UCSD-AML1 (cell line): ENCODE measurements at regions not wholly inside any gene's neighbourhood (a gene's known extent, or its start where the extent isn't known, plus 50 kb on each side); places are given as distances from the start of the nearest gene placed in this dataset.
A peak's percentile ranks its signal among the peaks of the same experiment; 100 is the strongest.

ENCODE experiments used
- DNase-seq: peaks from one replicate; lab custom pipeline; 2025; ENCODE audit not compliant: unreplicated experiment; lab: John Stamatoyannopoulos, UW

GRCh38 chr20:11231742-11232648, 558.2 kb upstream of the JAG1 start:
- no peak for DNase-seq

- no peak for DNase-seq
Observed at GRCh38 chr20:11232896-11233295, 559.1 kb upstream of the JAG1 start.

GRCh38 chr20:11234181-11234580, 560.4 kb upstream of the JAG1 start:
- no peak for DNase-seq

- DNase-seq: no peak
Observed at GRCh38 chr20:11234608-11235007, 560.8 kb upstream of the JAG1 start.

- no peak for DNase-seq
Observed at GRCh38 chr20:11235058-11235457, 561.3 kb upstream of the JAG1 start.

GRCh38 chr20:11242320-11242719, 568.5 kb upstream of the JAG1 start:
- DNase-seq: no peak

GRCh38 chr20:11245431-11245830, 571.6 kb upstream of the JAG1 start:
- no peak for DNase-seq

- DNase-seq: peak; percentile 25
Observed at GRCh38 chr20:11246251-11246775, 572.5 kb upstream of the JAG1 start.

- DNase-seq: no peak
Observed at GRCh38 chr20:11247046-11248010, 573.5 kb upstream of the JAG1 start.

GRCh38 chr20:11248011-11248409, 574.2 kb upstream of the JAG1 start:
- DNase-seq: no peak

- DNase-seq: no peak
Observed at GRCh38 chr20:11248687-11249638, 575.2 kb upstream of the JAG1 start.

- DNase-seq: no peak
Observed at GRCh38 chr20:11249683-11250082, 575.9 kb upstream of the JAG1 start.

- no peak for DNase-seq
Observed at GRCh38 chr20:11252447-11252846, 578.6 kb upstream of the JAG1 start.

GRCh38 chr20:11255455-11255854, 581.7 kb upstream of the JAG1 start:
- DNase-seq: no peak

GRCh38 chr20:11255860-11256259, 582.1 kb upstream of the JAG1 start:
- no peak for DNase-seq

GRCh38 chr20:11260611-11261010, 586.8 kb upstream of the JAG1 start:
- no peak for DNase-seq

GRCh38 chr20:11261533-11262000, 587.8 kb upstream of the JAG1 start:
- DNase-seq: no peak

- no peak for DNase-seq
Observed at GRCh38 chr20:11266571-11266970, 592.8 kb upstream of the JAG1 start.

GRCh38 chr20:11267131-11267761, 593.4 kb upstream of the JAG1 start:
- peak; percentile 18 for DNase-seq
